ENCODE measurements at regions not wholly inside any gene's neighbourhood (a gene's known extent, or its start where the extent isn't known, plus 50 kb on each side); places are given as distances from the start of the nearest gene placed in this dataset.
A peak's percentile ranks its signal among the peaks of the same experiment; 100 is the strongest.

DNA sequence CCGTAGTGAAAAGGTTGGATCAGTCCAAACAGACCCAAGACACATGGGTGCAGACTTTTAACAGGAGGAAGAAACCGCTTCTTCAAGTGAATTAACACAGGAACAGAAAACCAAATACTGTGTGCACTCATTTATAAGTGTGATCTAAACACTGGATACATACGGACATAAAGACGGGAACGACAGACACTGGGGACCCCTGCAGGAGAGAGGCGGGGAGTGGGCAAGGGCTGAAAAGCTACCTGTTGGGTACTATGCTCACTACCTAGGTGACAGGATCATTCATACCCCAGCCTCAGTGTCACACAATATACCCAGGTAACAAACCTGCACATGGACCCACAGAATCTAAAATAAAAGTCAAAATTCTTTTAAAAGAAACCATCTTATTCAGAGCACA, 326.0 kb upstream of the NOCT start:
- no peak for DNase-seq (ENCODE audit: low read depth in 2 of 2)

- no peak for DNase-seq (ENCODE audit: low read depth in 2 of 2)
These were observed 326.4 kb upstream of the NOCT start for GRCh38 chr4:138689187-138689586.

GRCh38 chr4:138688408-138689085, 327.0 kb upstream of the NOCT start:
- DNase-seq (ENCODE audit: low read depth in 2 of 2) = no peak

DNA sequence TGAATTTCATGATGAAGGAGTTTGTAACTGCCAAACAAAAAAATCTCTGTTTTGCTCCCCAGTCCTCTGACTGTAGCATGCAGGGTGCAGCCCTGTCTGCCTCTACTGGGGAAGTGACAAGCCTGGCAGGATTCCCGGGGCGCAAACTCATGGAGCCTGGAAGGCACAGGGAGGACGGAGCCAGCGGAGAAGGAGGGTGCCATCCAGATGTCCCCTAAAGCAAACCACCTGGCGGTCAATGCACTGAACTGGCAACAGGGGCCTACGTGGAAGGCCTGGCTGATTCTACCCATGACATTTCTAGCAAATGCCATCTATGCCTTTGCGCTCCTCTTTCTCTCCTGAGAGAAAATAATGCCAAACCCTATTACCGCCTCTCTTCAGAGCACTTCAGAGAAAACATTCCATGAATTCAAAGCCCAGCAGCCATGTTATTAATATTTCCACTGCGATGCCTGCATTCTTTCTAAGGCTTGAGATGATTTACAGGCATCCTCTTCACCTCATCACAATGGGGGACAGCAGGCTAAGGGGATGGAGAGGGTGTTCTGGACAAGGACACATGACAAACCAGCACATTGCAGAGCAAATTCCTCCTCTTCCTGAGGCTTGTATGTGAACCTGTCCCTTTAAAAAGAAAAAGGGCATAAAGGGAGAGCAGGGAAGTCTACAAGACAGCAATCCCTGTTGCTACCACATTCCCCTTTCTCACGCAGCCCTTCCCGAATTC, 329.3 kb upstream of the NOCT start:
- no peak for DNase-seq (ENCODE audit: low read depth in 2 of 2)

DNA sequence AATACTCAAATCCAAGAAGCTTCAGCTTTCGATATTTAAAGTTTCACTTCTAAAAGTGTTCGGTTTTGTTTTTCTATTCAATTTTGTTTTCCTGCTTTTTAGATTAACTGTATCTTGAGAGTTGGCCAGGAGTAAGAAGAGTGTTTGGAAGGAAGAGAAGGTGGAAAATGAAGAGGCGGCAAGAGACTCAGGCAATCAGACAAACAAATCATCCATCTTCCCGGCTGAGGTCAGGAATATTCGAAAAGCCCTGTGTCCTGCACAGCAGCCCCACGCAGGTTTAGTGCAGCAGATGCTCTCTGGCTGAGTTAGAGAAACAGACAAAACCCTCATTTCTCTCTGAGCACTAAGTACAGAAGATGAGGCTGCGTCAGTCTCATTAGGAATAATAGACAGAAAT, 330.3 kb upstream of the NOCT start:
- DNase-seq (ENCODE audit: low read depth in 2 of 2) = no peak

DNA sequence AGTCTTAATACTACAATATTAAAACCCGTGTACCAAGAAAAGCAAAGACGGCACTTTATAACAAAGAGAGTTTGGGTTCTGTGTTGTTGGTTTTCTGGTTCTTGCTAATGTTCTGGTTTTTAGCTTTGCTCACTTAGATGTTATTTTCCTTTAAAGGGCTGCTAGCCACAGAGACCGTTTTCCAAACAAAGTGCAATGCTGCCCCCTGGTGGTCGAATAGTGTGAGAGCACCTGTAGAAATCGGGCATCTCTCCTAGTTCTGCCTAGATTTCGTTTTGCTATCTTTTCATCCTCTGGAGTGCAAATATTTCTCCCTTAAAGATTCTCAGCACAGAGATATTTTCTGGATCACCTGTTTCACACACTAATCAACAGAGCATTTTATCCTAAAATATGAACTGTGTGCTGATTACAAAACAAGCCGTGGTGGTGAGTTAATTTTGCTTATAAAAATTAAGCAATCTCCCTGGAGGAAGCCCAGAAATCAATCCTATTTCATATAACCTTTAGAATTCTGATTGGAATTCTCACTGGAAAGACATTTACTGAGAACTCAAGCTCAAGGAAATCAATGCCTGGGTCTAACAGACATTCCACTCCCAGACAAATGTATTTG, 334.5 kb upstream of the NOCT start:
- peak; percentile 23 to 49 for DNase-seq (ENCODE audit: low read depth in 2 of 2)

DNA sequence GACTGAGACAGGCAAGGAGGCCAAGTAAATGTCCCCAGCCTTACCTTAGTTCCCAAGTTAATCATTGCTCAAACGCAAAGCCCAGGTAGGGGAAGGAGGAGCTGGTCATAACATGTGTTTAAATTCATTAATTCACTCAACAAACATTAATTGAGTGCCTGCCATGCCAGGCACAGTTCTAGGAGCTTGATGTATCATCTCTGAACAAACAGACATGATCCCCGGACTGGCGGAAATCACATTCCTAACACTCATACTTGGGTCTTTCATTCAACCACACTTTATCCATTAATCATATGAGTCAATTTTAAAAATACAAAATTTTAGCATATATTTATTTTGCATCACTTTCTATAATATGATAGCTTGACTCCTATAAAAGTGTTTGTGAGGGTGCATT, 335.3 kb upstream of the NOCT start:
- no peak for DNase-seq (ENCODE audit: low read depth in 2 of 2)

DNA sequence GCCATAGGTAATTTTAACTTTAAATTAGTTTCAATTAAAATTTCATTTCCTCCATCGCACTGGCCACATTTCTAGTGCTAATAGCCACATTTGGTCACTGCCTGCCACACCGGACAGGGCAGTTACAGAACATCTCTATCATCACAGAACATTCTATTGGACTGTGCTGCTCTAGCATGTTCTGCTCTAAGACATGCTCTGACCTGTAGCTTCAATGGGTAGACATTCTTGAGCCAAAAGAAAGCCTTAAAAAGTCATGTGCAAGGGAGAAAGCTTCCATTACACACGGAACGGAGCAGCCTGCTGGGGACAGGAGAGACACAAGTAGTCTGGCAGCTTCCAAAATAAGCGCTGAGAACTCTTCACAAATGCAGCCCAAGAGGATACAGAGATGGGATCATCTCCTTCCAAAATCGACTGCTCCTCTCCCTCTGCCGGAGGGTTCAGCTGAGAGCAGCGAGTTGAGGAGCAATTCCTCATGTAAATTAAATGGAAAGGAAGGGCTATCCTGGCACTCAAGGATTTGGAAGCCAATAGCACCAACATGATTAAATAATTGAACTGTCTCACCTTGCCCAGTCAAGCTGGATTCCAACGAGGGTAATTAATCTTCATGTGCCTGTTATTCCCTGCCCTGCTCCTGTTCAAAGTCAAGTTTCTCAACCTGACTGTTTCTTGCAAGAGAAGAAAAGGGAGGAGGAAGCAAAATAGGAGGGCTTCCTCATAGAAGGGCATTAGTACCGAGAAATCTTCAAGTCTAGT, 336.4 kb upstream of the NOCT start:
- no peak for DNase-seq (ENCODE audit: low read depth in 2 of 2)

GRCh38 chr4:138677748-138678147, 337.8 kb upstream of the NOCT start:
- no peak for DNase-seq (ENCODE audit: low read depth in 2 of 2)

DNA sequence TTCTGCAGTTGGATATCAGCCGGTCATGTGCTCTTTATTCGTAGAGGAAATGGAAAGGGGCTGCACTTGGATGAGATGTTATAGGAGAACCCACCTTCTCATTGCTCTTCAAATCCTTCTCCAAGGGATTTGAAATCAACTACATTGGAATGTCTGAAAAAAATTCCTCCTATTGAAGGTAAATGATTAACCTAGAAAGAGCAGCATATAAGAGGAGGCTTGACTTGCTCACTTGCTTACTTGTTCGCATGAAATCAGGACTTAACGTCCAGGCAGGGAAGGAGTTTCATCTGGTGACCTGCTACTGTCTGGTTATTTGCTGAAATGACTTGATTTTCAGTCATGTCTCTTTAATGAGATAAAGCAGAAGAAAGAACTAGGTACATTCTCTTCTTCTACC, 338.4 kb upstream of the NOCT start:
- no peak for DNase-seq (ENCODE audit: low read depth in 2 of 2)

- DNase-seq (ENCODE audit: low read depth in 2 of 2) = no peak
These were observed 339.9 kb upstream of the NOCT start for GRCh38 chr4:138675685-138676084.

GRCh38 chr4:138674209-138674608, 341.4 kb upstream of the NOCT start:
- DNase-seq (ENCODE audit: low read depth in 2 of 2) = no peak

GRCh38 chr4:138673053-138673452, 342.5 kb upstream of the NOCT start:
- no peak for DNase-seq (ENCODE audit: low read depth in 2 of 2)

DNA sequence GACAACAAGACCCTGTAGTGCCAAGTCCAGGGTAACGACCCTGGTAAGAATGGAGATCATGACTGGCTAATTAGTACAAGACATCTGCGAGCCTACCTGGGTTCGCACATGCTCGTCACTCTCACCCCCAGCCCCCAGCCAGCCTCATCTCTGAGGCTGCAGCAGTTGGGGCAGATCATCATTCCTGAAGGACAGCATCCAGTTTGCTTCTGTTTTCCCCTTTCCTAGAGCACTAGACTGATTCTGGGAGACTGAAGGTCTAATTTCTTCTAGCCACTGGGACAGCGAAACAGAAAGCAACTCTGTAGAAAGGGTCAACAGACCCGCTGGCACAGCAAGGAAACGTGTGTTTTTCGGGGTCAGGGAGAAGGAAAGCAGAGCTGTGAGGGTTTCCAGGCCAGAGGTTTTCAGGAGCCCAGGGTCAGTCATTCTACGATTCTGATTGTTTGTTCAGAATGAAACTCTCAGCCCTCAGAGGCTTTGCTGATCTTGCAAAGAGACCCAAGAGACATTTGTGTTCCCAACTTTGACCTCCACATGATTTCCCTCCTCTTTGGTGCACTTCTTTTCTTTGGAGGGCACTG, 343.1 kb upstream of the NOCT start:
- no peak for DNase-seq (ENCODE audit: low read depth in 2 of 2)

DNA sequence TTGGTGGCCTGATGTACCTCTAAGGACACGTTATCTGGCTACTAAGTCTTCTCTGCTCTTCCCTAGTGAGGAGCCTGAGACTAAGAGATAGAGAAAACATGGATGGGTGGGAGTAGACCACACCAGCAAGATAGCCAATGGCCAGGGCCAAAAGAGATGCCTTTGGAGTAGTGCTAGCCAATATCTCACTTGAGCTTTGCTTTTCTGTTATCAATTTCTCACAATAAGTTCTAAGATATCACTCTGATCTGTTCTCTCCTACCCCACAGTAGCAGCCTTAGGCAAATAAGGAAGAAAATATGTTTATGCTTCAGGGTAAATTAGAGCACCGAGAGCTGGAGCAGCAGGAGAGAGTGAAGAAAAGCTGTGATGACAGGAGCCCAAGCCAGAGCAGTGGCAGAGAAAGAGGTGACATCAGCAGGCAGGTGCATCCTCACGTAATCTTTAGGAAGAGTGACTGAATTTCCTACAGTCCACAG, 343.9 kb upstream of the NOCT start:
- DNase-seq (ENCODE audit: low read depth in 2 of 2) = no peak

GRCh38 chr4:138671106-138671505, 344.5 kb upstream of the NOCT start:
- DNase-seq (ENCODE audit: low read depth in 2 of 2) = no peak

DNA sequence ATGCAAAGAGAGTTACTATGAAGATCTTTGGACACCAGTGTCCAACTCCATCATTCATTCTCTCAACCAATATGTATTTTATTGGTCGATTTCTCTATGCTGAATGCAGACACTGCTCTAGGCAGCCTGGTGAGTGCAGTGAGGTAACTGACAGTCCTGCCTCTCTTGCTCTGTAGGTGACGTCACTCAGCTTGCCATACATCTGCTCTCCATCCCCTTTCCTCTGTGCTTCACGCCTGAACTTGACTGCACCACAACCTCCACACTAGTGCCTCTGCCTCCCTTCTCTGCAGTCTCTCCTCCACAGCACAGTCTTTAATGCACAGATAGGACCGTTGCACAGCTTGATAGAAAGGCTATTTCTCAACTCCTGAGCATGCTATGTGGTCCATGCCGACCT, 344.9 kb upstream of the NOCT start:
- DNase-seq (ENCODE audit: low read depth in 2 of 2) = no peak

DNA sequence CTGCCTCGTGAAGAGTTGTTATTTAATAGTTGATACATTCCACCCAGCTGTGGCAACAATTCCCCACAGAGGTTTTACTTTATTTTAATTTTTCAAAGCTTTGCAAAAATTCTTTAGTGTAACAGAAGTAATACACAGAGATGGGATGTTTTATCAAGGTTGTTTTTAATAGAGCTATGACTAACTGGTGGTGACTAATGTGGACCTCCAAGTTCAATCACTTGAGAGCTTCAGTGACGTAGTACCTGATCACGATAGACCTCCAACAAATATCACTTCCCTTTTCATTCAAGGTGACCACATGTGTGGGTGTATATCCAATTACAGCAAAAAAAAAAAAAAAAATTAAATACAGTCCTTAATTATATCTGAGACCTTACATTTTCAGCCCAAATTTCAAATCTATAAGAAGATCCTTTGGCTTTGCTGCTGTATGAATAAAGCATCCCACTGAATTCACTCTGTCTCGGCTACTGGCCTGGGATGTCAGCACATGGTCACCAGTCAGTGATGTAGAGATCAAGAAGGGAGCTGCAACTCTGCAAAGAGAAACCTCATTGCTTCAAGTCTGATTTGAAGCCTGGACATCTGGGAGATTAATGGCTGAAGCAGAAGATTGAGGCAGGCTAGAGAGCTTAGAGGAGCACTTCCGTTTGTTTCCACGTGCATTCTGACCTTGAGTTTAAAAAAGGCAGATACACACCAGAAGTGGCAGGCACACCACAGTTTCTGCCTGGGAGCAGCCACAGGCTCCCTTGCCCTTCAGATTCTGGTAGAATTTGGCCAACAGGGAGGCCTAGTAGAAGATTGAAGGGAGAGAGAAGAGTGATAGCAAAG, 345.9 kb upstream of the NOCT start:
- DNase-seq (ENCODE audit: low read depth in 2 of 2) = no peak

- no peak for DNase-seq (ENCODE audit: low read depth in 2 of 2)
These were observed 347.3 kb upstream of the NOCT start for GRCh38 chr4:138668309-138668708.

- no peak for DNase-seq (ENCODE audit: low read depth in 2 of 2)
These were observed 349.2 kb upstream of the NOCT start for GRCh38 chr4:138666366-138666765.

DNA sequence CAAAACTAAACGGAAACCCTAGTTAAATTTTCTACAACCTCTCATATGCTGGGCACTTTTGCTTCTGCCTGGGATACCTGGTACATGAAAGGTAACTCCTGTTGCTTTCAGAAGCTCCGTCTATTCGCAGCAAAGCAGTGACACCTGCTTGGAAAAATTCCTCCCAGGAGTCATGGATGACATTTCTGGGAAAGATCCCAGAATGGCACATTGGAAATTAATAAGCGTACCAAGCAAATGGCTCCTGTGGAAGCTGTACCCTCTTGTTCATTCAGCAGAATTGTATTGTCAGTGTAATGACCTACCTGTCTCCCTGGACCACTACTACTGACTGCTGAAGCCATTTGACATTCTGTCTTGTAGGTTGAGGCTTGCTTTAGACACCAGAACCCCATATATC, 349.7 kb upstream of the NOCT start:
- DNase-seq (ENCODE audit: low read depth in 2 of 2) = no peak
